Right atrium auricular region (tissue), 2 donors: ENCODE measurements at regions not wholly inside any gene's neighbourhood (a gene's known extent, or its start where the extent isn't known, plus 50 kb on each side); places are given as distances from the start of the nearest gene placed in this dataset.

Experiments used
- DNase-seq: peaks from one replicate; pipeline ENCODE4 v3.0.0-alpha.2; 2019; ENCODE audit warnings: low spot score
- H3K27ac ChIP-seq, 2 donors: fragments of 200-600 bp; sonication (generic); 1 replicate in 1 of 2; 2 replicates in 1 of 2; pipeline ENCODE4 v1.5.1; 2016 to 2019
- H3K27me3 ChIP-seq, 2 donors: fragments of 200-600 bp; sonication (generic); one replicate each; pipeline versions ENCODE4 v1.5.1 to v1.6.0; 2017 to 2019
- H3K36me3 ChIP-seq: fragments of 200-600 bp; sonication (generic); one replicate; pipeline ENCODE4 v1.5.1; 2016
- H3K4me1 ChIP-seq, 2 donors: fragments of 200-600 bp; sonication (generic); one replicate each; pipeline versions ENCODE4 v1.5.1 to v1.6.0; 2017 to 2019
- H3K4me3 ChIP-seq, 2 donors: fragments of 200-600 bp; sonication (generic); 1 replicate in 1 of 2; 2 replicates in 1 of 2; pipeline ENCODE4 v1.5.1; 2017 to 2019; ENCODE audit warnings: mild to moderate bottlenecking in 1 of 2, moderate library complexity in 1 of 2
- H3K9me3 ChIP-seq, 2 donors: fragments of 200-600 bp; sonication (generic); one replicate each; pipeline ENCODE4 v1.5.1; 2019
- TF ChIP-seq, protein P1 (sequence below), 2 donors: fragments of 200-600 bp; sonication (generic); IDR thresholded peaks; one replicate each; pipeline ENCODE4 v1.5.1; 2019; ENCODE audit warnings: antibody characterized with exemption in 2 of 2

DNA sequence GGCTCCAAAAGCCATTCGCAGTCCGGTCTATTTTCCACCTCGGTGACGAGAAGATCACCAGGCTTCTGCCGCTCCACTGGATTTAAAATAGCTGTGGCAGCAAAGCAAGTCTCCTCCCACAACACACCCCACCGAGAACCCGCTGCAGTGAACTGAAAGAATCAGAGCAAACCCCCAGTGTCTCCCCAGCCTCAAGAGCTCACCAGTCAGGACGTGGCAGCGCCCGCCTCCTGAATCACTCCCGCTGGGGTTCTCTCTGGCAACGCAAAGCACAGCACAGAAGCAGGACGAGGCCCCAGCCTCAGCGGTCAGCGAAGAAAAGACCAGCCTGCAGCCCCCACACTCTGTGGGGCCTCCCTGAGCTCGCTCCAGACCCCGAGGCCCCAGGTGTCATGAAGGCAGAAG is 126.1 kb upstream of the PPP2R2D start:
- H3K4me1 ChIP-seq, result no peaks in the 10 kb centered on the region
- DNase-seq, result no peak
- no peaks in the 10 kb centered on the region for H3K27me3 ChIP-seq
- H3K36me3 ChIP-seq, result no peaks in the 10 kb centered on the region
- TF ChIP-seq, protein P1, sequence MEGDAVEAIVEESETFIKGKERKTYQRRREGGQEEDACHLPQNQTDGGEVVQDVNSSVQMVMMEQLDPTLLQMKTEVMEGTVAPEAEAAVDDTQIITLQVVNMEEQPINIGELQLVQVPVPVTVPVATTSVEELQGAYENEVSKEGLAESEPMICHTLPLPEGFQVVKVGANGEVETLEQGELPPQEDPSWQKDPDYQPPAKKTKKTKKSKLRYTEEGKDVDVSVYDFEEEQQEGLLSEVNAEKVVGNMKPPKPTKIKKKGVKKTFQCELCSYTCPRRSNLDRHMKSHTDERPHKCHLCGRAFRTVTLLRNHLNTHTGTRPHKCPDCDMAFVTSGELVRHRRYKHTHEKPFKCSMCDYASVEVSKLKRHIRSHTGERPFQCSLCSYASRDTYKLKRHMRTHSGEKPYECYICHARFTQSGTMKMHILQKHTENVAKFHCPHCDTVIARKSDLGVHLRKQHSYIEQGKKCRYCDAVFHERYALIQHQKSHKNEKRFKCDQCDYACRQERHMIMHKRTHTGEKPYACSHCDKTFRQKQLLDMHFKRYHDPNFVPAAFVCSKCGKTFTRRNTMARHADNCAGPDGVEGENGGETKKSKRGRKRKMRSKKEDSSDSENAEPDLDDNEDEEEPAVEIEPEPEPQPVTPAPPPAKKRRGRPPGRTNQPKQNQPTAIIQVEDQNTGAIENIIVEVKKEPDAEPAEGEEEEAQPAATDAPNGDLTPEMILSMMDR (IDR thresholded peaks at IDR 0.05), result no peak
- H3K27ac ChIP-seq, result no peak overlapping the region
- H3K9me3 ChIP-seq, result peaks cover 6 to 30% of the 10 kb centered on the region in 2 donors
- no peak overlapping the region for H3K4me3 ChIP-seq

DNA sequence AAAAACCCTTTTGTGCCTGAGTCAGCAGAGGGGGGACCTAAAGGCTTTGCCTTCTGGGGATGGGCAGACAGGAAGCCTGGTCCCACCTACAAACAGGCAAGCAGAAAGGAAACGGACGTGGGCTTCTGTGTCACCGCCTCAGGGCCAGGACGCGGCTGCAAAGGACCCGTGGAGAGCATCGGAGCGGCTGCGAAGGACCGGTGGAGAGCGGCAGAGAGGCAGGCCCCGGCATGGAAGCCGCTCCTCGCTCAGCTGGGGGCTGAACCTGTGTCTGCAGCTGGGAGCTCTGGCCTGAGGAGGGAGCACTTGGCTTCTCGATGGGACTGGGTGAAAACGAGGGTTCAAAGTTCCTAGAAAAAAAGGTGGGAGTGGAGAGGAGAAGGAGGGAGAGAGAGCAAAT is 125.4 kb upstream of the PPP2R2D start:
- Histone ChIP-seq H3K27me3 (no peaks in the 10 kb centered on the region), H3K4me3 (no peak overlapping the region), H3K9me3 (peaks cover 6 to 30% of the 10 kb centered on the region in 2 donors), H3K4me1 (no peaks in the 10 kb centered on the region), H3K27ac (no peak overlapping the region), H3K36me3 (no peaks in the 10 kb centered on the region)
- TF ChIP-seq, protein P1 (IDR thresholded peaks at IDR 0.05), result no peak
- no peak for DNase-seq

DNA sequence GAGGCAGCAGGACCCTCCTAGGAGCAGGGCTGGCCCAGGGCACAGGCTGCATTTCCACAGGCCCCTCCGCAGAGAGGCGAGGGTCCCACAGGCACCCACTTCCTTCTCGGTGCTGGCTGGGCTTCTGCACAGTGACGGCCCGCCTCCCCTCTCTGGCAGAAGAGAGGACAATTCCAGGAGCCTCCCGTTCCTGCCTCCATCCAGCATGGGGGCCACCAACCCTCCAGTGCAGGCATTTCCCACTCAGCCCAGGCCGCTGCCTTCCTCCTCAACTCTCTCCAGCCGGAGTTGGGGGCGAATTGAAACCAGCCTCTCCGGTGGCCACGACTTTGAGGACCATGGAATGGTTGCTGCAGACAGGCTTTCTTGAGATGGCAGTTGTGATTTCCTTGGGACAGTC is 125.0 kb upstream of the PPP2R2D start:
- DNase-seq, result no peak
- Histone ChIP-seq H3K4me1 (no peaks in the 10 kb centered on the region), H3K4me3 (no peak overlapping the region), H3K27me3 (no peaks in the 10 kb centered on the region), H3K9me3 (peaks cover 6 to 30% of the 10 kb centered on the region in 2 donors), H3K36me3 (no peaks in the 10 kb centered on the region), H3K27ac (no peak overlapping the region)
- TF ChIP-seq, protein P1 (IDR thresholded peaks at IDR 0.05), result no peak

DNA sequence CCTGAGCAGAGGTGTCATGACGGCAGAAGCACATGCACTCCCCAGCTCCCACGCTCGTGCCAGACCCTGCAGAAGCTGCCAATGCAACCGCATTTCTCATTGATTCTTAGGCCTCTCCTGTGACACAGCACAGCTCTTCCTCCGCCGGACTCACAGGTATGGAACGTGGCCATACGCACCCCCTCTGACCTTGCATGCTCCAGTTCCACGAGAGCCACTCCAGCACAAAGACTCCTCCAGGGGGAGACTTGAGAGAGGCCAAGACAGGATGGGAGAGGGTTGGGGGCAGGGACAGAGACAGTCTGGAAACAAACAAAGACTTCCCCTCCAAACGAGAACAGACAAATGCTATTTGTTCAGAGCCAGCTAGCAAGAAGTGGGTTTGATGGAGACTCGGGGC is 124.3 kb upstream of the PPP2R2D start:
- Histone ChIP-seq H3K36me3 (no peaks in the 10 kb centered on the region), H3K9me3 (peaks cover 6 to 30% of the 10 kb centered on the region in 2 donors), H3K4me3 (no peak overlapping the region), H3K27ac (no peak overlapping the region), H3K27me3 (no peaks in the 10 kb centered on the region), H3K4me1 (no peaks in the 10 kb centered on the region)
- TF ChIP-seq, protein P1 (IDR thresholded peaks at IDR 0.05), result no peak
- DNase-seq, result no peak

DNA sequence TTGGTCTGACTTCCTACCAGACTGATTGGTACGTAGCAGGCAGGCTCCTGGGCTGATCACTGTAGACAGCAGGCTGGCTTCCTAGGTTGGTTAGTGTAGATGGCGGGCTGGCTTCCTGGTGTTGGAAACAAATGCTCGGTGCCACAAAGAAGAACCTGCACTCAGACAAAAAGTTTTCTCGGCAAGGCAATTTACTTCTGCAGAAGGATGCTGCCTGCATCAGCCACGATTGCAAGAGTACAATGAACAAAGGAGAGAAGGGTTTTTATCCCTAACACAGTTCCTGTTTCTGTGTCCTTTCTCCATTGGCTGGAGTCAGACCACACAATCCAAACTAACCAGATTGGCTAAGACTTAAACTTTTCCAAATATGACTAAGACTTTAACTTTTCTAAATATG is 123.6 kb upstream of the PPP2R2D start:
- Histone ChIP-seq H3K4me1 (no peaks in the 10 kb centered on the region), H3K27ac (no peak overlapping the region), H3K9me3 (peaks cover 6 to 30% of the 10 kb centered on the region in 2 donors), H3K36me3 (no peaks in the 10 kb centered on the region), H3K4me3 (no peak overlapping the region), H3K27me3 (no peaks in the 10 kb centered on the region)
- TF ChIP-seq, protein P1 (IDR thresholded peaks at IDR 0.05), result no peak
- DNase-seq, result no peak

DNA sequence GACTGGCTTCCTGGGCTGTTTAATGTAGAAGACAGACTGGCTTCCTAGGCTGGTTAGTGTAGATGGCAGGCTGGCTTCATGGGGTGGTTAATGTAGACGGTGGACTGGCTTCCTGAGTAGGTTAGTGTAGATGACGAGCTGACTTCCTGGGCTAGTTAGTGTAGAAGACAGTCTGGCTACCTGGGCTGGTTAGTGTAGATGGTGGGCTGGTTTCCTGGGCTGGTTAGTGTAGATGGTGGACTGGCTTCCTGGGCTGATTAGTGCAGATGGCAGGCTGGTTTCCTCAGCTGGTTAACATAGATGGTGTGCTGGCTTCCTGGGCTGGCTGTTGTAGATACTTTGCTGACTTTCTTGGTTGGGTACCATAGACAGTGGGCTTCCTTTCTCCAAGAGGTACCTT is 122.9 kb upstream of the PPP2R2D start:
- Histone ChIP-seq H3K4me1 (no peaks in the 10 kb centered on the region), H3K27ac (no peak overlapping the region), H3K9me3 (peaks cover 6 to 30% of the 10 kb centered on the region in 2 donors), H3K36me3 (no peaks in the 10 kb centered on the region), H3K27me3 (no peaks in the 10 kb centered on the region), H3K4me3 (no peak overlapping the region)
- TF ChIP-seq, protein P1 (IDR thresholded peaks at IDR 0.05), result no peak
- DNase-seq, result no peak
